CD4-positive, alpha-beta T cell treated with Interleukin-1 beta for 1 hour (primary cell): ENCODE measurements at regions not wholly inside any gene's neighbourhood (a gene's known extent, or its start where the extent isn't known, plus 50 kb on each side); places are given as distances from the start of the nearest gene placed in this dataset.

ENCODE experiments used
- DNase-seq, 2 donors: peaks; one replicate each; pipeline ENCODE4 v3.0.0-alpha.2; 2020 to 2022

GRCh38 chr2:18176679-18177215 is 298.3 kb downstream of the KCNS3 start:
- no peak for DNase-seq

GRCh38 chr2:18172607-18173006 is 294.1 kb downstream of the KCNS3 start:
- no peak for DNase-seq

GRCh38 chr2:18171191-18172139 is 293.0 kb downstream of the KCNS3 start:
- no peak for DNase-seq

- no peak for DNase-seq
Measured at GRCh38 chr2:18170642-18171041, 292.2 kb downstream of the KCNS3 start.

- DNase-seq: no peak
Measured at GRCh38 chr2:18169893-18170175, 291.4 kb downstream of the KCNS3 start.

- DNase-seq: no peak
Measured at GRCh38 chr2:18169121-18169892, 290.8 kb downstream of the KCNS3 start.

GRCh38 chr2:18167871-18168270 is 289.4 kb downstream of the KCNS3 start:
- no peak for DNase-seq

- DNase-seq: no peak
Measured at GRCh38 chr2:18161681-18162080, 283.2 kb downstream of the KCNS3 start.

- DNase-seq: no peak
Measured at GRCh38 chr2:18159896-18160295, 281.4 kb downstream of the KCNS3 start.

GRCh38 chr2:18156421-18156820 is 278.0 kb downstream of the KCNS3 start:
- DNase-seq: no peak

- no peak for DNase-seq
Measured at GRCh38 chr2:18156002-18156401, 277.5 kb downstream of the KCNS3 start.

- no peak for DNase-seq
Measured at GRCh38 chr2:18154812-18155211, 276.3 kb downstream of the KCNS3 start.

- DNase-seq: no peak
Measured at GRCh38 chr2:18154259-18154658, 275.8 kb downstream of the KCNS3 start.

- DNase-seq: no peak
Measured at GRCh38 chr2:18153741-18154140, 275.3 kb downstream of the KCNS3 start.

GRCh38 chr2:18151237-18151636 is 272.8 kb downstream of the KCNS3 start:
- DNase-seq: no peak

GRCh38 chr2:18149660-18150246 is 271.3 kb downstream of the KCNS3 start:
- no peak for DNase-seq

- DNase-seq: no peak
Measured at GRCh38 chr2:18136881-18137475, 258.5 kb downstream of the KCNS3 start.

- no peak for DNase-seq
Measured at GRCh38 chr2:18133310-18133709, 254.8 kb downstream of the KCNS3 start.

- no peak for DNase-seq
Measured at GRCh38 chr2:18132697-18133096, 254.2 kb downstream of the KCNS3 start.

GRCh38 chr2:18131761-18132160 is 253.3 kb downstream of the KCNS3 start:
- no peak for DNase-seq

GRCh38 chr2:18129348-18129747 is 250.9 kb downstream of the KCNS3 start:
- no peak for DNase-seq

- DNase-seq: no peak
Measured at GRCh38 chr2:18125303-18125702, 246.8 kb downstream of the KCNS3 start.
